Suprapubic skin (tissue), 4 donors: ENCODE measurements at regions not wholly inside any gene's neighbourhood (a gene's known extent, or its start where the extent isn't known, plus 50 kb on each side); places are given as distances from the start of the nearest gene placed in this dataset.

ENCODE experiments used
- DNase-seq, 2 donors: peaks; one replicate each; pipeline ENCODE4 v3.0.0-alpha.2; 2019; ENCODE audit warnings: low spot score in 2 of 2
- H3K27ac ChIP-seq: fragments of 200-600 bp; sonication (generic); one replicate; pipeline ENCODE4 v1.5.1; 2019
- H3K27me3 ChIP-seq: fragments of 200-600 bp; sonication (generic); one replicate; pipeline ENCODE4 v1.5.1; 2019
- H3K36me3 ChIP-seq: fragments of 200-600 bp; sonication (generic); one replicate; pipeline ENCODE4 v1.5.1; 2019
- H3K4me1 ChIP-seq: fragments of 200-600 bp; sonication (generic); one replicate; pipeline ENCODE4 v1.5.1; 2019
- H3K4me3 ChIP-seq: fragments of 200-600 bp; sonication (generic); one replicate; pipeline ENCODE4 v1.5.1; 2019; ENCODE audit warnings: mild to moderate bottlenecking
- H3K9me3 ChIP-seq: fragments of 200-600 bp; sonication (generic); one replicate; pipeline ENCODE4 v1.5.1; 2019
- EP300 ChIP-seq: sonication (generic); formaldehyde crosslinking; IDR thresholded peaks from one replicate; pipeline ENCODE4 v1.6.1; 2017; ENCODE audit warnings: antibody characterized with exemption
- POLR2A ChIP-seq, 2 donors: fragments of 450-650 bp; IDR thresholded peaks; one replicate each; pipeline ENCODE4 v1.6.1; 2017; ENCODE audit warnings: antibody characterized with exemption in 2 of 2, mild to moderate bottlenecking in 2 of 2, moderate library complexity in 2 of 2
- POLR2AphosphoS5 ChIP-seq, 3 donors: sonication (generic); formaldehyde crosslinking; IDR thresholded peaks; one replicate each; pipeline ENCODE4 v1.6.1; 2017; ENCODE audit warnings: antibody characterized with exemption in 3 of 3
- WGBS: methylation state at CpG from one replicate; pipeline ENCODE4 v1.1.5; 2018; 5-methylcytosine and 5-hydroxymethylcytosine counted together
- TF ChIP-seq, protein P1 (sequence below), 2 donors: fragments of 200-600 bp in 1 of 2; fragments of 450-650 bp in 1 of 2; sonication (generic) in 1 of 2; IDR thresholded peaks; one replicate each; pipeline ENCODE4 v1.5.1; 2016 to 2019; ENCODE audit warnings: antibody characterized with exemption in 2 of 2, mild to moderate bottlenecking in 1 of 2, moderate library complexity in 1 of 2

- TF ChIP-seq, protein P1, sequence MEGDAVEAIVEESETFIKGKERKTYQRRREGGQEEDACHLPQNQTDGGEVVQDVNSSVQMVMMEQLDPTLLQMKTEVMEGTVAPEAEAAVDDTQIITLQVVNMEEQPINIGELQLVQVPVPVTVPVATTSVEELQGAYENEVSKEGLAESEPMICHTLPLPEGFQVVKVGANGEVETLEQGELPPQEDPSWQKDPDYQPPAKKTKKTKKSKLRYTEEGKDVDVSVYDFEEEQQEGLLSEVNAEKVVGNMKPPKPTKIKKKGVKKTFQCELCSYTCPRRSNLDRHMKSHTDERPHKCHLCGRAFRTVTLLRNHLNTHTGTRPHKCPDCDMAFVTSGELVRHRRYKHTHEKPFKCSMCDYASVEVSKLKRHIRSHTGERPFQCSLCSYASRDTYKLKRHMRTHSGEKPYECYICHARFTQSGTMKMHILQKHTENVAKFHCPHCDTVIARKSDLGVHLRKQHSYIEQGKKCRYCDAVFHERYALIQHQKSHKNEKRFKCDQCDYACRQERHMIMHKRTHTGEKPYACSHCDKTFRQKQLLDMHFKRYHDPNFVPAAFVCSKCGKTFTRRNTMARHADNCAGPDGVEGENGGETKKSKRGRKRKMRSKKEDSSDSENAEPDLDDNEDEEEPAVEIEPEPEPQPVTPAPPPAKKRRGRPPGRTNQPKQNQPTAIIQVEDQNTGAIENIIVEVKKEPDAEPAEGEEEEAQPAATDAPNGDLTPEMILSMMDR (IDR thresholded peaks at IDR 0.05) = no peak
- no peak for TF ChIP-seq POLR2AphosphoS5 (IDR thresholded peaks at IDR 0.05)
- TF ChIP-seq POLR2A (IDR thresholded peaks at IDR 0.05) = no peak
- TF ChIP-seq EP300 = no peak
- Histone ChIP-seq H3K27me3 (no peaks in the 10 kb centered on the region), H3K4me3 (no peak overlapping the region), H3K27ac (no peak overlapping the region), H3K9me3 (peaks cover 2% of the 10 kb centered on the region), H3K36me3 (no peaks in the 10 kb centered on the region), H3K4me1 (peaks cover 18% of the 10 kb centered on the region)
- peak; percentile 33 to 44 for DNase-seq
- 93% methylated on average over 7 of the region's 7 CpGs for WGBS
These were observed 98.2 kb downstream of the THBS2 start for GRCh38 chr6:169155481-169155880.

GRCh38 chr6:169153401-169153800 is 100.2 kb downstream of the THBS2 start:
- Histone ChIP-seq H3K27me3 (no peaks in the 10 kb centered on the region), H3K9me3 (peaks cover 6% of the 10 kb centered on the region), H3K36me3 (no peaks in the 10 kb centered on the region), H3K27ac (no peak overlapping the region), H3K4me3 (no peak overlapping the region), H3K4me1 (peaks cover 12% of the 10 kb centered on the region)
- DNase-seq = no peak
- TF ChIP-seq EP300 (no peak), POLR2AphosphoS5 (IDR thresholded peaks at IDR 0.05) (no peak), POLR2A (IDR thresholded peaks at IDR 0.05) (no peak)
- TF ChIP-seq, protein P1 (IDR thresholded peaks at IDR 0.05) = no peak
- WGBS = 87% methylated on average over 4 of the region's 4 CpGs

DNA sequence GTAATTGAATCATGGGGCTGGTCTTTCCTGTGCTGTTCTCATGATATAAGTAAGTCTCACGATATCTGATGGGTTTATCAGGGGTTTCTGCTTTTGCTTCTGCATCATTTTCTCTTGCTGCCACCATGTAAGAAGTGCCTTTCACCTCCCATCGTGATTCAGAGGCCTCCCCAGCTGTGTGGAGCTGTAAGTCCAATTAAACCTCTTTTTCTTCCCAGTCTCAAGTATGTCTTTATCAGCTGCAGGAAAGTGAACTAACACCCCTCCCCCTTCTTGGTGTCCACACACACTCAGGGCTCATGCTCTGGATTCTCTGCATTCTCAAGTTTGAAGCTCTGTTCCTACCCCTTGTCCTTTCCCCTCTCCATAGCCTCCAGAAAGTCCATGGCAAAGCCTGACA is 107.1 kb downstream of the THBS2 start:
- no peak overlapping the region for H3K27ac ChIP-seq
- H3K4me1 ChIP-seq = peaks cover 14% of the 10 kb centered on the region
- 75% methylated on average over 2 of the region's 2 CpGs for WGBS

GRCh38 chr6:169145991-169146501 is 107.6 kb downstream of the THBS2 start:
- Histone ChIP-seq H3K4me3 (no peak overlapping the region), H3K4me1 (peaks cover 14% of the 10 kb centered on the region), H3K9me3 (peaks cover 6% of the 10 kb centered on the region), H3K27ac (peak overlapping the region; percentile 15), H3K36me3 (no peaks in the 10 kb centered on the region), H3K27me3 (no peaks in the 10 kb centered on the region)
- peak in 1 of 2 donors; percentile 56 for DNase-seq
- no peak for TF ChIP-seq EP300
- no peak for TF ChIP-seq POLR2A (IDR thresholded peaks at IDR 0.05)
- TF ChIP-seq, protein P1 (IDR thresholded peaks at IDR 0.05) = no peak
- TF ChIP-seq POLR2AphosphoS5 (IDR thresholded peaks at IDR 0.05) = no peak
- WGBS = 56% methylated on average over 10 of the region's 10 CpGs

More for the DNA sequence above, 107.1 kb downstream of the THBS2 start:
- peak in 1 of 2 donors; percentile 8 for DNase-seq
- Histone ChIP-seq H3K9me3 (peaks cover 6% of the 10 kb centered on the region), H3K4me3 (no peak overlapping the region), H3K27me3 (no peaks in the 10 kb centered on the region), H3K36me3 (no peaks in the 10 kb centered on the region)
- TF ChIP-seq, protein P1 (IDR thresholded peaks at IDR 0.05) = no peak
- TF ChIP-seq POLR2AphosphoS5 (IDR thresholded peaks at IDR 0.05) (no peak), EP300 (no peak)

DNA sequence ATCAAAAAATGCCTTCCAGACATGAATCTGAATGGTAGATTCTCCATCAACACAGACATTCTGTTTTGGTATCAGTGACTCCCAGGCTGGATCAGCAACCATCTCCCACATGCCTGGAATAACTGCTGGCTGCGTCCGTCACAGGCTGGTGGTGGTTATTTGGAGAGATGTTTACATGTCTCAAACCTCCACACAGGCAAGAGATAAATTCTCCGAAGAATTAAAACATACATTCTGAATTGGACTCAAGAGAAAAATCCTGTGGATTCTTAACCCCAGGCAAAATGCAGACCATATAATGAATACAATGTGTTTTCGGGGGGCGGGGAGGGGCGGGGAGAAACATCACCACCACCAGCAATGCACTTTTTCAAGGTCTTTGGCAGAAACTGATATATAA is 108.2 kb downstream of the THBS2 start:
- H3K27ac ChIP-seq = no peak overlapping the region
- TF ChIP-seq EP300 (no peak), POLR2A (IDR thresholded peaks at IDR 0.05) (no peak), POLR2AphosphoS5 (IDR thresholded peaks at IDR 0.05) (no peak)
- TF ChIP-seq, protein P1 (IDR thresholded peaks at IDR 0.05) = no peak
- 51% methylated on average over 6 of the region's 6 CpGs for WGBS
- no peaks in the 10 kb centered on the region for H3K36me3 ChIP-seq
- H3K4me1 ChIP-seq = peaks cover 14% of the 10 kb centered on the region
- DNase-seq = peak in 1 of 2 donors; percentile 24
- peaks cover 4% of the 10 kb centered on the region for H3K9me3 ChIP-seq
- no peaks in the 10 kb centered on the region for H3K27me3 ChIP-seq
- no peak overlapping the region for H3K4me3 ChIP-seq
